MCF 10A (cell line): ENCODE measurements at regions not wholly inside any gene's neighbourhood (a gene's known extent, or its start where the extent isn't known, plus 50 kb on each side); places are given as distances from the start of the nearest gene placed in this dataset.

ENCODE experiments used
- BruUV-seq: library from RNA; stranded (reverse); fragments of 400-500 nt; replicated peaks from 2 replicates; lab custom pipeline; 2021; lab: Mats Ljungman, UMichigan
- CTCF ChIA-PET: fragments of 300-600 bp; sonication (Branson Sonifier 250); formaldehyde crosslinking; extraction: SDS; loops from one replicate; lab custom pipeline; 2021; ENCODE audit warnings: antibody characterized with exemption, inconsistent platforms; lab: Yijun Ruan, JAX
- POLR2A ChIA-PET: fragments of 300-600, 350-650 bp; sonication (Branson Sonifier 250); formaldehyde crosslinking; extraction: SDS; loops from one replicate; lab custom pipeline; 2020; ENCODE audit warnings: antibody characterized with exemption, inconsistent platforms; lab: Yijun Ruan, JAX
- DNase-seq: peaks from one replicate; pipeline ENCODE4 v3.0.0-alpha.2; 2018; ENCODE audit not compliant: unreplicated experiment
- H3K27ac Mint-ChIP-seq: one replicate; pipeline ENCODE4 v1.8.0; 2022; ENCODE audit warnings: mild to moderate bottlenecking, low read depth, mixed read lengths; ENCODE audit not compliant: unreplicated experiment
- H3K27me3 Mint-ChIP-seq: one replicate; pipeline ENCODE4 v1.8.0; 2022; ENCODE audit warnings: mixed read lengths; ENCODE audit not compliant: insufficient read depth, unreplicated experiment
- H3K36me3 Mint-ChIP-seq: one replicate; pipeline ENCODE4 v1.8.0; 2022; ENCODE audit warnings: mild to moderate bottlenecking, moderate library complexity, mixed read lengths; ENCODE audit not compliant: insufficient read depth, unreplicated experiment
- H3K4me1 Mint-ChIP-seq: one replicate; pipeline ENCODE4 v1.8.0; 2022; ENCODE audit warnings: mixed read lengths; ENCODE audit not compliant: insufficient read depth, unreplicated experiment
- H3K4me3 Mint-ChIP-seq: one replicate; pipeline ENCODE4 v1.8.0; 2022; ENCODE audit warnings: mild to moderate bottlenecking, moderate library complexity, mixed read lengths; ENCODE audit not compliant: unreplicated experiment
- H3K9me3 Mint-ChIP-seq: one replicate; pipeline ENCODE4 v1.8.0; 2022; ENCODE audit warnings: mixed read lengths; ENCODE audit not compliant: unreplicated experiment
- intact Hi-C: fragments of 100-400 bp; cut with micrococcal nuclease; formaldehyde crosslinking; loops from 2 replicates; pipeline ENCODE4 v1.14.1; 2022
- TF ChIP-seq, protein P1 (sequence below): fragments of 200-600 bp; IDR thresholded peaks from one replicate; pipeline ENCODE4 v1.8.0; 2022; ENCODE audit warnings: antibody characterized with exemption, mild to moderate bottlenecking; ENCODE audit not compliant: unreplicated experiment

- TF ChIP-seq, protein P1, sequence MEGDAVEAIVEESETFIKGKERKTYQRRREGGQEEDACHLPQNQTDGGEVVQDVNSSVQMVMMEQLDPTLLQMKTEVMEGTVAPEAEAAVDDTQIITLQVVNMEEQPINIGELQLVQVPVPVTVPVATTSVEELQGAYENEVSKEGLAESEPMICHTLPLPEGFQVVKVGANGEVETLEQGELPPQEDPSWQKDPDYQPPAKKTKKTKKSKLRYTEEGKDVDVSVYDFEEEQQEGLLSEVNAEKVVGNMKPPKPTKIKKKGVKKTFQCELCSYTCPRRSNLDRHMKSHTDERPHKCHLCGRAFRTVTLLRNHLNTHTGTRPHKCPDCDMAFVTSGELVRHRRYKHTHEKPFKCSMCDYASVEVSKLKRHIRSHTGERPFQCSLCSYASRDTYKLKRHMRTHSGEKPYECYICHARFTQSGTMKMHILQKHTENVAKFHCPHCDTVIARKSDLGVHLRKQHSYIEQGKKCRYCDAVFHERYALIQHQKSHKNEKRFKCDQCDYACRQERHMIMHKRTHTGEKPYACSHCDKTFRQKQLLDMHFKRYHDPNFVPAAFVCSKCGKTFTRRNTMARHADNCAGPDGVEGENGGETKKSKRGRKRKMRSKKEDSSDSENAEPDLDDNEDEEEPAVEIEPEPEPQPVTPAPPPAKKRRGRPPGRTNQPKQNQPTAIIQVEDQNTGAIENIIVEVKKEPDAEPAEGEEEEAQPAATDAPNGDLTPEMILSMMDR, result no peak
- Mint-ChIP-seq H3K4me3 (no peak overlapping the region), H3K4me1 (no peaks in the 10 kb centered on the region), H3K36me3 (no peaks in the 10 kb centered on the region), H3K9me3 (peaks cover 15% of the 10 kb centered on the region), H3K27ac (no peak overlapping the region), H3K27me3 (no peaks in the 10 kb centered on the region)
- no peak for DNase-seq
- ChIA-PET POLR2A (no interaction called here), CTCF (no interaction called here)
- intact Hi-C loops, result no loop called here
- no TSS peak for BruUV-seq
Observed at GRCh38 chrX:57848857-57849256, 61.4 kb downstream of the ZXDA start.

DNA sequence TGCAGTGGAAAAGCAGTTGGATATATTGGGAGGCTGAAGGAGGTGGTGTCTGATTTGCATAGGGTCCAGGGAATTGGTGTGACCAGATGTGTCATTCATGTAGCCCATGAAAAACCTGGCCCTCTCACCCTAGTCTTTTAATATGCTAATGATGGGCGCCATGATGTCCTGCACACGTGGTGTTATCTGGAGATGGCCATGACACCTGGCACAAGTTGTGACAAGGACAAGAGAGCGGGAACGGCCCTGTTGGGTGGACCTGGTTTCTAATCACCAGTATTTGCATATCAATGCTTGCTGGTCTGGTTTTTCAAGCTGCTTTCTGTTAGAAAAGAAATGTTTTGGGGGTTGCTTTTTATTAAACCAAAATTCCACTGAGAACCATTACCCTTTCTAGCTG is 87.4 kb downstream of the ZXDA start:
- Mint-ChIP-seq H3K4me3 (no peak overlapping the region), H3K36me3 (no peaks in the 10 kb centered on the region), H3K27me3 (peaks cover 39% of the 10 kb centered on the region), H3K4me1 (peaks cover 6% of the 10 kb centered on the region), H3K9me3 (no peaks in the 10 kb centered on the region), H3K27ac (no peak overlapping the region)
- TF ChIP-seq, protein P1, result no peak
- ChIA-PET CTCF (interaction anchor here (0.9 to 6.5 kb wide), 10 partner anchors 10 to 291 kb away, joined by 3 to 63 read pairs (median 6); no protein-coding TSS in a partner anchor), POLR2A (no interaction called here)
- no TSS peak for BruUV-seq
- DNase-seq, result no peak
- intact Hi-C loops, result loop anchor here (5.0 kb wide), 1 partner anchor 251 kb away; no protein-coding TSS in a partner anchor

DNA sequence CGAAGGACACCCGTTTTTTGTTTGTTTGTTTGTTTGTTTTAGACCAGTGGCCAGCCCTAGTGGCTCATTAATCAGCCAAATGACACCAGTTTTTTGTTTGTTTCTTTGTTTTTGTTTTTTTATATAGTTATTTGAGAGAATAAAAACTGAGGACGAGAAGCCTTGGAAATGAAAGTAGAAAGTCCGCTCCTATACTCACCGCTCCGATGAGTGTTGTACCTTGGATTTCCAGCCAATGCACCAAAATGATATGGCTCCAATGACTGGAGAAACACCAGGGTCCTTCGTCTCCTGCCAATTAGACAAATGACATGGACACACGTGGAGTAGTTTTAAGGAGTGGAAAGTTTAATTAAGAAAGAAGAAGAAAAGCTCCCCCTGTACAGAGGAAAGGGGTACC is 87.9 kb downstream of the ZXDA start:
- TF ChIP-seq, protein P1, result no peak
- ChIA-PET CTCF (interaction anchor here (0.6 to 6.5 kb wide), 16 partner anchors 11 to 290 kb away, joined by 3 to 63 read pairs (median 4); no protein-coding TSS in a partner anchor), POLR2A (no interaction called here)
- BruUV-seq, result no TSS peak
- no peak for DNase-seq
- Mint-ChIP-seq H3K36me3 (no peaks in the 10 kb centered on the region), H3K27ac (no peak overlapping the region), H3K4me3 (no peak overlapping the region), H3K27me3 (peaks cover 39% of the 10 kb centered on the region), H3K4me1 (peaks cover 6% of the 10 kb centered on the region), H3K9me3 (no peaks in the 10 kb centered on the region)
- intact Hi-C loops, result loop anchor here (5.0 kb wide), 1 partner anchor 250 kb away; no protein-coding TSS in a partner anchor

DNA sequence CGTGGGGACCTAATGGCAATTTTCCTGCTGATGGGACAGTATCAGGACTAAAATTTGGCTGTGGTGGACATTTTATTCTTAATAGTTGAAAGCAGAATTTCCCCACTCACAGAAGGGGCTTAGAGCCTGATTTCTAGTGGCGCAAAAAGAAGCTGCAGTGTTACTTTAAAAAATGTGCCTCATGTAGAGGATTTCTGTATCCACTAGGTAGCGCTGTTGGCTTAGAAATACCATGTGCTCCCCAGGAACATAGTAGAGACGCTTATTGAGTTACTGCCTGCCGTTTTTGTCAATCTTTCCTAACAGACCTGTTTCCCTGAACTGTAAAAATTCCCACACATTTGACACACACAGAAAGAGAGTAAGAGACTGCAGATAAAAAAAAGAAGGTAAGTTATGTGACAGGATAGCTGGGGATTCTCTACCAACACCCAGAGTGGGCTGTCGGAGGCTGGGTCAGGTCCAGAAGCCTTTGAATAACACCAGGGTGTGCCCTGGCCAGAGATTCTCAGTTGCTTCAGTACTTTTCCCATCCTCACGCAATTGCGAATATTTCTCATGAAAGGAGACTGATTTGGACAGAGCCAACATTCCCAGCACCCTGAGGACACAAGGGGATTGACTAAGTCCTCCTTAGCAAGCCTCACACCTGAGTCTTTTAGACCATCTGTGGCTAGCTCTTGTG is 88.4 kb downstream of the ZXDA start:
- intact Hi-C loops, result loop anchor here (1.0 to 5.0 kb wide), 4 partner anchors 97 to 250 kb away; no protein-coding TSS in a partner anchor
- TF ChIP-seq, protein P1, result peak; percentile 61
- peak overlapping the region; percentile 38 for H3K4me3 Mint-ChIP-seq

More for the DNA sequence above, 88.4 kb downstream of the ZXDA start:
- H3K27me3 Mint-ChIP-seq, result peaks cover 39% of the 10 kb centered on the region
- no peaks in the 10 kb centered on the region for H3K36me3 Mint-ChIP-seq
- CTCF ChIA-PET, result interaction anchor here (0.6 to 6.5 kb wide), 17 partner anchors 11 to 666 kb away, joined by 3 to 63 read pairs (median 4); no protein-coding TSS in a partner anchor
- no peak overlapping the region for H3K27ac Mint-ChIP-seq
- no TSS peak for BruUV-seq
- POLR2A ChIA-PET, result no interaction called here
- peak; percentile 73 for DNase-seq
- H3K4me1 Mint-ChIP-seq, result peaks cover 6% of the 10 kb centered on the region
- no peaks in the 10 kb centered on the region for H3K9me3 Mint-ChIP-seq
